ENCODE measurements at regions not wholly inside any gene's neighbourhood (a gene's known extent, or its start where the extent isn't known, plus 50 kb on each side); places are given as distances from the start of the nearest gene placed in this dataset.

GRCh38 chr13:31517599-31517998 lies 221.7 kb upstream of the RXFP2 start:
- intact Hi-C loops (cut with DNase I) = no loop called here

GRCh38 chr13:31518645-31519044 lies 220.7 kb upstream of the RXFP2 start:
- 57% methylated on average over 4 of the region's 4 CpGs for WGBS (ENCODE audit: insufficient coverage, low coverage, low lambda C conversion rate, missing lambda C conversion rate)
- TF ChIP-seq POLR2A (IDR thresholded peaks at IDR 0.05) (no peak), CTCF (IDR thresholded peaks at IDR 0.05) (no peak)

More at GRCh38 chr13:31517599-31517998, 221.7 kb upstream of the RXFP2 start:
- TF ChIP-seq POLR2A (IDR thresholded peaks at IDR 0.05) (no peak), CTCF (IDR thresholded peaks at IDR 0.05) (no peak)
- Histone ChIP-seq H3K27ac (no peak overlapping the region), H3K9me3 (no peaks in the 10 kb centered on the region), H3K4me1 (no peaks in the 10 kb centered on the region), H3K27me3 (peaks cover 0 to 10% of the 10 kb centered on the region in 2 donors), H3K4me3 (no peak overlapping the region), H3K36me3 (no peaks in the 10 kb centered on the region)
- DNase-seq (no peak), ATAC-seq (no peak)
- WGBS (ENCODE audit: insufficient coverage, low coverage, low lambda C conversion rate, missing lambda C conversion rate) = 100% methylated on average over 1 of the region's 3 CpGs

GRCh38 chr13:31521435-31521834 lies 217.9 kb upstream of the RXFP2 start:
- intact Hi-C loops (cut with DNase I) = no loop called here
- H3K36me3 ChIP-seq = no peaks in the 10 kb centered on the region
- H3K9me3 ChIP-seq = no peaks in the 10 kb centered on the region
- no peak overlapping the region for H3K4me3 ChIP-seq
- TF ChIP-seq POLR2A (IDR thresholded peaks at IDR 0.05) = no peak
- TF ChIP-seq CTCF (IDR thresholded peaks at IDR 0.05) = no peak
- DNase-seq (no peak), ATAC-seq (no peak)
- no peak overlapping the region for H3K27ac ChIP-seq
- peaks cover 0 to 4% of the 10 kb centered on the region in 2 donors for H3K27me3 ChIP-seq
- H3K4me1 ChIP-seq = no peaks in the 10 kb centered on the region

More at GRCh38 chr13:31518645-31519044, 220.7 kb upstream of the RXFP2 start:
- no peaks in the 10 kb centered on the region for H3K9me3 ChIP-seq
- H3K27me3 ChIP-seq = peaks cover 0 to 4% of the 10 kb centered on the region in 2 donors
- no peak overlapping the region for H3K4me3 ChIP-seq
- DNase-seq = no peak
- intact Hi-C loops (cut with DNase I) = no loop called here
- no peak overlapping the region for H3K27ac ChIP-seq
- ATAC-seq = no peak
- no peaks in the 10 kb centered on the region for H3K4me1 ChIP-seq
- H3K36me3 ChIP-seq = no peaks in the 10 kb centered on the region

GRCh38 chr13:31522396-31522795 lies 216.9 kb upstream of the RXFP2 start:
- Histone ChIP-seq H3K4me3 (no peak overlapping the region), H3K27ac (no peak overlapping the region), H3K36me3 (no peaks in the 10 kb centered on the region), H3K4me1 (no peaks in the 10 kb centered on the region), H3K27me3 (no peaks in the 10 kb centered on the region), H3K9me3 (no peaks in the 10 kb centered on the region)
- ATAC-seq = no peak
- WGBS (ENCODE audit: insufficient coverage, low coverage, low lambda C conversion rate, missing lambda C conversion rate) = 75% methylated on average over 1 of the region's 1 CpG
- no peak for DNase-seq
- intact Hi-C loops (cut with DNase I) = no loop called here
- TF ChIP-seq CTCF (IDR thresholded peaks at IDR 0.05) (no peak), POLR2A (IDR thresholded peaks at IDR 0.05) (no peak)

GRCh38 chr13:31528176-31528575 lies 211.2 kb upstream of the RXFP2 start:
- Histone ChIP-seq H3K4me1 (no peaks in the 10 kb centered on the region), H3K27ac (no peak overlapping the region), H3K4me3 (no peak overlapping the region), H3K9me3 (no peaks in the 10 kb centered on the region), H3K36me3 (no peaks in the 10 kb centered on the region), H3K27me3 (no peaks in the 10 kb centered on the region)
- 44% methylated on average over 3 of the region's 3 CpGs for WGBS (ENCODE audit: insufficient coverage, low coverage, low lambda C conversion rate, missing lambda C conversion rate)
- no peak for DNase-seq
- TF ChIP-seq POLR2A (IDR thresholded peaks at IDR 0.05) (no peak), CTCF (IDR thresholded peaks at IDR 0.05) (no peak)
- intact Hi-C loops (cut with DNase I) = no loop called here
- ATAC-seq = no peak
